Uterus (tissue), 3 donors: ENCODE measurements at regions not wholly inside any gene's neighbourhood (a gene's known extent, or its start where the extent isn't known, plus 50 kb on each side); places are given as distances from the start of the nearest gene placed in this dataset.

ENCODE experiments used
- DNase-seq, 2 donors: peaks; one replicate each; pipeline ENCODE4 v3.0.0-alpha.2; 2019 to 2020
- H3K27ac ChIP-seq, 2 donors: fragments of 200-600 bp; sonication (generic); 1 replicate in 1 of 2; 2 replicates in 1 of 2; pipeline ENCODE4 v1.5.1; 2016 to 2018
- H3K27me3 ChIP-seq, 2 donors: fragments of 200-600 bp; sonication (generic); one replicate each; pipeline ENCODE4 v1.5.1; 2018 to 2019; ENCODE audit warnings: control low read depth in 1 of 2
- H3K36me3 ChIP-seq, 2 donors: fragments of 200-600 bp; sonication (generic); one replicate each; pipeline ENCODE4 v1.5.1; 2019; ENCODE audit warnings: control low read depth in 1 of 2
- H3K4me1 ChIP-seq, 2 donors: fragments of 200-600 bp; sonication (generic); one replicate each; pipeline ENCODE4 v1.5.1; 2018 to 2019; ENCODE audit warnings: control low read depth in 1 of 2
- H3K4me3 ChIP-seq, 2 donors: fragments of 200-600 bp; sonication (generic); 1 replicate in 1 of 2; 2 replicates in 1 of 2; pipeline ENCODE4 v1.5.1; 2018 to 2019; ENCODE audit warnings: mild to moderate bottlenecking in 1 of 2
- H3K9me3 ChIP-seq, 2 donors: fragments of 200-600 bp; sonication (generic); one replicate each; pipeline ENCODE4 v1.5.1; 2019; ENCODE audit warnings: control low read depth in 1 of 2
- CTCF ChIP-seq, 4 experiments: fragments of 200-600 bp in 2 of 4; fragments of 450-650 bp in 2 of 4; sonication (generic) in 2 of 4; IDR thresholded peaks; one replicate each; pipeline ENCODE4 v1.5.1; 2016 to 2019; ENCODE audit warnings: antibody characterized with exemption in 4 of 4, mild to moderate bottlenecking in 2 of 4, moderate library complexity in 1 of 4
- POLR2A ChIP-seq, 2 donors: fragments of 450-650 bp; IDR thresholded peaks; one replicate each; pipeline ENCODE4 v1.6.1; 2016; ENCODE audit warnings: antibody characterized with exemption in 2 of 2, mild to moderate bottlenecking in 1 of 2, moderate library complexity in 1 of 2
- intact Hi-C: fragments of 100-400 bp; cut with DNase I; formaldehyde crosslinking; loops from one replicate; pipeline ENCODE4 v1.15.1; 2023; ENCODE audit warnings: low total_unique reads
- donor health status: DM: yes; HTN: yes; CAD: no.

- intact Hi-C loops = no loop called here
- H3K9me3 ChIP-seq = peaks cover 0 to 8% of the 10 kb centered on the region in 2 donors
- TF ChIP-seq POLR2A (IDR thresholded peaks at IDR 0.05) (no peak), CTCF (IDR thresholded peaks at IDR 0.05) (no peak)
- no peaks in the 10 kb centered on the region for H3K36me3 ChIP-seq
- no peaks in the 10 kb centered on the region for H3K27me3 ChIP-seq
- H3K4me3 ChIP-seq = no peak overlapping the region
- H3K27ac ChIP-seq = no peak overlapping the region
- DNase-seq = no peak
- no peaks in the 10 kb centered on the region for H3K4me1 ChIP-seq
Observed at GRCh38 chr4:124079174-124079780, 633.3 kb downstream of the ANKRD50 start.

- intact Hi-C loops = no loop called here
- Histone ChIP-seq H3K27ac (no peak overlapping the region), H3K27me3 (no peaks in the 10 kb centered on the region), H3K9me3 (peaks cover 0 to 8% of the 10 kb centered on the region in 2 donors), H3K4me3 (no peak overlapping the region), H3K4me1 (no peaks in the 10 kb centered on the region), H3K36me3 (no peaks in the 10 kb centered on the region)
- DNase-seq = no peak
- TF ChIP-seq POLR2A (IDR thresholded peaks at IDR 0.05) = no peak
- no peak for TF ChIP-seq CTCF (IDR thresholded peaks at IDR 0.05)
Observed at GRCh38 chr4:124083711-124084110, 628.8 kb downstream of the ANKRD50 start.

GRCh38 chr4:124085561-124086180 lies 626.9 kb downstream of the ANKRD50 start:
- H3K4me3 ChIP-seq = no peak overlapping the region
- DNase-seq = no peak
- TF ChIP-seq POLR2A (IDR thresholded peaks at IDR 0.05) (no peak), CTCF (IDR thresholded peaks at IDR 0.05) (no peak)

GRCh38 chr4:124090021-124090420 lies 622.5 kb downstream of the ANKRD50 start:
- Histone ChIP-seq H3K36me3 (no peaks in the 10 kb centered on the region), H3K27ac (no peak overlapping the region), H3K27me3 (no peaks in the 10 kb centered on the region), H3K9me3 (no peaks in the 10 kb centered on the region), H3K4me3 (no peak overlapping the region), H3K4me1 (no peaks in the 10 kb centered on the region)
- DNase-seq = no peak
- intact Hi-C loops = no loop called here
- TF ChIP-seq POLR2A (IDR thresholded peaks at IDR 0.05) = no peak
- no peak for TF ChIP-seq CTCF (IDR thresholded peaks at IDR 0.05)

More at GRCh38 chr4:124085561-124086180, 626.9 kb downstream of the ANKRD50 start:
- Histone ChIP-seq H3K36me3 (no peaks in the 10 kb centered on the region), H3K27me3 (no peaks in the 10 kb centered on the region), H3K9me3 (no peaks in the 10 kb centered on the region), H3K27ac (peak overlapping the region in 1 of 2 donors; percentile 31), H3K4me1 (no peaks in the 10 kb centered on the region)
- intact Hi-C loops = no loop called here

GRCh38 chr4:124092101-124092500 lies 620.4 kb downstream of the ANKRD50 start:
- no peaks in the 10 kb centered on the region for H3K9me3 ChIP-seq

More at GRCh38 chr4:124092101-124092500, 620.4 kb downstream of the ANKRD50 start:
- peak overlapping the region in 1 of 2 donors; percentile 18 for H3K27ac ChIP-seq
- no peak overlapping the region for H3K4me3 ChIP-seq
- TF ChIP-seq CTCF (IDR thresholded peaks at IDR 0.05) (no peak), POLR2A (IDR thresholded peaks at IDR 0.05) (no peak)
- no peaks in the 10 kb centered on the region for H3K27me3 ChIP-seq
- no peaks in the 10 kb centered on the region for H3K36me3 ChIP-seq
- intact Hi-C loops = no loop called here
- DNase-seq = no peak
- no peaks in the 10 kb centered on the region for H3K4me1 ChIP-seq
